ENCODE measurements at regions not wholly inside any gene's neighbourhood (a gene's known extent, or its start where the extent isn't known, plus 50 kb on each side); places are given as distances from the start of the nearest gene placed in this dataset.

DNA sequence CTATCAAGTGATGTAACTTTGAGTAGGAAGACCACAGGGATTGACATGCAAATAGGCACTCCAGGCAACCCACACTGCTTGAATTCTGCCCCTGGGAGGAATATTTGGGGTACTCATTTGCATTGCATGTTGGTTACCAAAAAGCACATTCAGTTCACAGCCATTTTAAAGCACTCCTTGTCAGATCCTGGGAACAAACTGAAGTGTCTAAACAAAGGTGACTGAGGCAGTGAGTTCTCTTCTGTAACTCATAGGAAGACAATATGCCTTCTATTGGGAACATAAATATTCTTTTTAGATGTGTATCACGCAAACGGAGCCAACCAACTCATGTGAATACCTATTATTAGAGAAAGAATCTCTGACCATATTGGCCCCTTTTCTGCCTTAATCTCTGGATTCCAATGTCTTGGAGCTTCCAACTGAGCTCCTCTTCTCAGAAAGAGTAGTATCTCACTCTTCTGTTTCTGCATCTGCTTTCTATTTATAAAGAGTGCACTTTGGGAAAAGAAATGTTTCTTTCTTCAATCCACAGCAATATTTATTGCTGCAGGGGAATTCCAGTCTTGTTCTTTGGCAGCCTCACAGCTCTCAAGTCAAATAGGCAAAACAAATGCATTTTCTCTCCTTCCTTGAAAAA is 125.7 kb upstream of the NBEA start:
- TF ChIP-seq CTCF (IDR thresholded peaks at IDR 0.05; ENCODE audit: extremely low read depth, missing control alignments): no peak
- DNase-seq (ENCODE audit: low spot score): no peak

DNA sequence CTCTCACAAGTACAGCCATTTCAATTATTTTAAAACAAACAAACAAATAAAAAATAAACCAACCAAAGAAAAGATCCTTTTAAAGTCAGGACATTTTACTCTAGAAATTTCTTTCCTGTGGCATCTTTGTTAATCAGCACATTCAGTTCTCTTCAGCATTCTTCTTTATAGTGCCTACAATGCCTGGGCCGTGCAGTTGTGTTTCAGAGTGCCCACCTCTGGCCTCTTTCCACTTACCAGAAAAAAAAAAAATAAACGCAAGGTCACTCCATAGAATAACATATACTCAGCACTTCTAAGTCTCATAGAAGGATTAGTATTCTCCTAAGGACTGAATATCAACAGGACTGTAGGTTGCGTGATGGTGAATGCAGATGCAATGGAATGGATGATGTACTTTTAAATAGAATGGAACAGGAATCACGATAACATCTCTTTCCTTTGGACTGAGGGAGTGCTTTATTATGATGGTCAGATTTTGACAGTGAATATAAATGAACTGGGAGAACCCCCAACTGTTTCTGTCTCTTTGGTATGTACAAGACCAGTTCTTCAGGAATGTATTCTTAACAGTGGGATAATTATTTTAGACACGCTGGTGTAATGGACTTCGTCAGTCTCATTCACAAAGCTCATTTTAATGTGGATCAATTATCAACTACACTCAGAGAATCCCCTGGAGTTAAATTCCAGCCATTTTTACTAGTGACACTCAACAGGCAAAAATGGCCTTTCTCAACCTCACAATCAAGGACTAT is 125.0 kb upstream of the NBEA start:
- no peak for TF ChIP-seq CTCF (IDR thresholded peaks at IDR 0.05; ENCODE audit: extremely low read depth, missing control alignments)
- DNase-seq (ENCODE audit: low spot score): no peak

DNA sequence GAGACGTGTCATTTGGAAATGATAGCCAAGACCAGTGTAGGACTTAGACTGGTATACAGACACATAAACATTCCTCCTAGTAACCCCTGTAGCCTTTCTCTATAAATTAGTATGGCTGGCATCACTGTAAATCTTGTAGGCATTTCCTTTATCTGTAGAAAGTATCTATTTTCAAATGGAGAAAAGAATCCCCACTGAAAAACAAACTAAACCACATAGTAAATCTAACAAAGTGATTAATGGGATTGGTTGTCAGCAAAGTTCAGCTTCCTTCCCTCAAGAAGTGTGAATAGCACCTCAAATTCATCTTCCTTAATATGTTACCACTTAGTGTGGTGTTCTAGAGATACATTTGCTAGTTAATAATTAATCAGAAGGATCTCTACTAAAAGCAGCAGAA is 119.4 kb upstream of the NBEA start:
- DNase-seq (ENCODE audit: low spot score): no peak
- TF ChIP-seq CTCF (IDR thresholded peaks at IDR 0.05; ENCODE audit: extremely low read depth, missing control alignments): no peak

GRCh38 chr13:34826432-34826831 is 115.6 kb upstream of the NBEA start:
- no peak for TF ChIP-seq CTCF (IDR thresholded peaks at IDR 0.05; ENCODE audit: extremely low read depth, missing control alignments)
- DNase-seq (ENCODE audit: low spot score): no peak

DNA sequence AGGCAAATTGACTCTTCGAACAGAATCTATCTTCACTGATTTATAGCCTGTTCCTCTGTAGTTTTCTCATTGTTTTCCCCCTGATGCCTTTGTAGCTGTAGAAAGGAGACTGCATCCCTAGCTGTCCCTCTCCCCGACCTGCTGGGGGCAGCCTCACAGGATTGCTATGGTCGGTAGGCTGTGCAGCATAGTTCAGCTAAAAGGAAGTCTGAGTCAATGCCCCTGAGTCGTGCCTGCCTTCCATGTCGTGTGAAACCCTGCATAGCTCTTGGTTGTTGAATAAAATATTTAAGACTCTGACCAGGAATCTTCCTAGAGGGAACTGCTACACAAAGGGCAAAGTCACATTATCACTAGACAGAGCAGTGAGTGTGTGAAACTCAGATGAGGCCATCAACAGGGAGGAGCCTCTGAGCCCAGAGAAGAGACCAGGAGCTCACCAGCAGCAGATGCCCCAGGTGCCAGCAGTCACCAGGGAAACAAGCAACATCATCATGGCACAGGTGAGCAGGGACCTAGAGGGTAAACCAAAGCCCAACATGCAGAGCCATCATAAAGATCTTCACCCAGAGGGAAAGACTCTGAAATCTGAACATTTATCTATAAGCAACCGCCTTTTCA is 108.4 kb upstream of the NBEA start:
- DNase-seq (ENCODE audit: low spot score): no peak
- no peak for TF ChIP-seq CTCF (IDR thresholded peaks at IDR 0.05; ENCODE audit: extremely low read depth, missing control alignments)

- no peak for DNase-seq (ENCODE audit: low spot score)
- TF ChIP-seq CTCF (IDR thresholded peaks at IDR 0.05; ENCODE audit: extremely low read depth, missing control alignments): no peak
Observed at GRCh38 chr13:34842466-34842865, 99.6 kb upstream of the NBEA start.

DNA sequence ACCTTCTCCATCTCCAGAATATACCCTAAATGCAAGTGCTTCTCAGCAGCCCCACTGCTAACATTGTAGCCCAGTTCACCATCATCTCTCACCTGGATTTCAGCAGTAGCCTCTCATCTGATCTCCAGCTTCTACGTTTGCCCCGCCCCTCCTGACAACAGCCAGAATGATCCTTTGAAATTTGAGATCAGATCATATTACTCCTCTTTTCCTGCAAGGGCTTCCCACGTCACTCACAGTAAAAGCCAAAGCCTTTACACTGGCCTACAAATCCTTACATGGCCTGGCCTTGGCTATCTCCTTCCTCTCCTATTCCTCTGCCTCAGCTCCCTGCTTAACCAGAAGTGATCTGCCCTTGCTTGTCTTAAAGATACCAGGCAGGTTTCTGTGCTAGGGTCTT is 94.3 kb upstream of the NBEA start:
- no peak for TF ChIP-seq CTCF (IDR thresholded peaks at IDR 0.05; ENCODE audit: extremely low read depth, missing control alignments)
- no peak for DNase-seq (ENCODE audit: low spot score)
